Smooth muscle cell (in vitro differentiated cells): ENCODE measurements at regions not wholly inside any gene's neighbourhood (a gene's known extent, or its start where the extent isn't known, plus 50 kb on each side); places are given as distances from the start of the nearest gene placed in this dataset.

Experiments used
- DNase-seq: peaks from one replicate; lab custom pipeline; 2025; ENCODE audit not compliant: unreplicated experiment; lab: John Stamatoyannopoulos, UW
- H2AFZ ChIP-seq: fragments of 200-600 bp; sonication (generic); 2 replicates; pipeline ENCODE4 v1.6.0; 2016; ENCODE audit warnings: antibody characterized with exemption, low read depth, mild to moderate bottlenecking
- H3F3A ChIP-seq: fragments of 200-600 bp; sonication (generic); 2 replicates; pipeline ENCODE4 v1.6.0; 2017; ENCODE audit warnings: antibody characterized with exemption, low read depth
- H3K27ac ChIP-seq: fragments of 200-600 bp; sonication (generic); 2 replicates; pipeline ENCODE4 v1.5.1; 2016; ENCODE audit warnings: low read depth, mild to moderate bottlenecking
- H3K27me3 ChIP-seq: fragments of 200-600 bp; sonication (generic); 2 replicates; pipeline ENCODE4 v1.6.1; 2016; ENCODE audit warnings: low read depth, mild to moderate bottlenecking
- H3K36me3 ChIP-seq: fragments of 200-600 bp; sonication (generic); 2 replicates; pipeline ENCODE4 v1.5.1; 2016; ENCODE audit warnings: low read depth
- H3K4me1 ChIP-seq: fragments of 200-600 bp; sonication (generic); 2 replicates; pipeline ENCODE4 v1.5.1; 2016; ENCODE audit warnings: low read depth
- H3K4me2 ChIP-seq: fragments of 200-600 bp; sonication (generic); 2 replicates; pipeline ENCODE4 v1.6.0; 2016; ENCODE audit warnings: mild to moderate bottlenecking
- H3K4me3 ChIP-seq: fragments of 200-600 bp; sonication (generic); 2 replicates; pipeline ENCODE4 v1.5.1; 2016; ENCODE audit warnings: mild to moderate bottlenecking
- H3K79me2 ChIP-seq: fragments of 200-600 bp; sonication (generic); 2 replicates; pipeline ENCODE4 v1.6.0; 2016; ENCODE audit warnings: low read depth, mild to moderate bottlenecking
- H3K9ac ChIP-seq: fragments of 200-600 bp; sonication (generic); 2 replicates; pipeline ENCODE4 v1.6.0; 2016; ENCODE audit warnings: low read depth
- H3K9me3 ChIP-seq: fragments of 200-600 bp; sonication (generic); replicated peaks from 2 replicates; pipeline ENCODE4 v1.5.1; 2016; ENCODE audit warnings: low read depth
- H4K20me1 ChIP-seq: fragments of 200-600 bp; sonication (generic); 2 replicates; pipeline ENCODE4 v1.6.0; 2016; ENCODE audit warnings: low read depth
- WGBS: methylation state at CpG from one replicate; pipeline ENCODE4 v1.1.7; 2016; ENCODE audit warnings: low lambda C conversion rate; 5-methylcytosine and 5-hydroxymethylcytosine counted together
- TF ChIP-seq, protein P1 (sequence below): fragments of 200-600 bp; sonication (generic); IDR thresholded peaks from 2 replicates; pipeline ENCODE4 v1.5.1; 2017; ENCODE audit warnings: borderline replicate concordance, mild to moderate bottlenecking, antibody characterized with exemption; ENCODE audit not compliant: insufficient read depth, poor library complexity, severe bottlenecking

DNA sequence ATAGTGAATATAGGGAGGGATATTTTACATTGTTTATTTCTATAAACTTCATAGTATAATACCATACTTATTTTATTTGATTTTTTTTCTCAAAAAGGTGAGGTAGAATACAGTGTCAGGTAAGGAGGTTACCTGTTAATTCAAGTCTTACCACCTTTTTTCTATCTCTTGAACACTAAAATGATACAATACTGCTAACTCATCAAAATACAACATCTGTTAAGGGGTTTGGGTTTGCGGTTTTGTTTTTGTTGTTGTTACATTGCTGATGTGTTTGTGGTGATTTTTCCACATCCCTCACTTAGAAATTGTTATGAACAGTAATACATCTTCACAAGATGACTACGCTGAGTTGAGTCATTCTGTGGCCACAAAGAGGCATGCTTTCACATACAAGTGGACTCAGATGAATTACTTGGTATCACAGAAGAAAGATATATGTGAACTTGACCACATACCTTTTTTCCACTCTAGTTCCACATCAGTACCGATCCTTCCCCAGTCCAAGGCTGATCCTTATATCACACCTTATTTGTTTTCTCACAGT lies 139.4 kb upstream of the ID4 start:
- Histone ChIP-seq H3K9me3 (no peaks in the 10 kb centered on the region), H3K27me3 (no peaks in the 10 kb centered on the region), H3K9ac (no peak overlapping the region), H3F3A (no peaks in the 10 kb centered on the region), H4K20me1 (no peaks in the 10 kb centered on the region), H3K4me3 (no peak overlapping the region), H3K27ac (peak overlapping the region; percentile 20), H3K79me2 (no peaks in the 10 kb centered on the region), H2AFZ (no peak overlapping the region), H3K36me3 (no peaks in the 10 kb centered on the region), H3K4me1 (no peaks in the 10 kb centered on the region), H3K4me2 (no peak overlapping the region)
- WGBS: 25% methylated on average over 3 of the region's 3 CpGs
- no peak for DNase-seq
- TF ChIP-seq, protein P1, sequence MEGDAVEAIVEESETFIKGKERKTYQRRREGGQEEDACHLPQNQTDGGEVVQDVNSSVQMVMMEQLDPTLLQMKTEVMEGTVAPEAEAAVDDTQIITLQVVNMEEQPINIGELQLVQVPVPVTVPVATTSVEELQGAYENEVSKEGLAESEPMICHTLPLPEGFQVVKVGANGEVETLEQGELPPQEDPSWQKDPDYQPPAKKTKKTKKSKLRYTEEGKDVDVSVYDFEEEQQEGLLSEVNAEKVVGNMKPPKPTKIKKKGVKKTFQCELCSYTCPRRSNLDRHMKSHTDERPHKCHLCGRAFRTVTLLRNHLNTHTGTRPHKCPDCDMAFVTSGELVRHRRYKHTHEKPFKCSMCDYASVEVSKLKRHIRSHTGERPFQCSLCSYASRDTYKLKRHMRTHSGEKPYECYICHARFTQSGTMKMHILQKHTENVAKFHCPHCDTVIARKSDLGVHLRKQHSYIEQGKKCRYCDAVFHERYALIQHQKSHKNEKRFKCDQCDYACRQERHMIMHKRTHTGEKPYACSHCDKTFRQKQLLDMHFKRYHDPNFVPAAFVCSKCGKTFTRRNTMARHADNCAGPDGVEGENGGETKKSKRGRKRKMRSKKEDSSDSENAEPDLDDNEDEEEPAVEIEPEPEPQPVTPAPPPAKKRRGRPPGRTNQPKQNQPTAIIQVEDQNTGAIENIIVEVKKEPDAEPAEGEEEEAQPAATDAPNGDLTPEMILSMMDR: no peak

DNA sequence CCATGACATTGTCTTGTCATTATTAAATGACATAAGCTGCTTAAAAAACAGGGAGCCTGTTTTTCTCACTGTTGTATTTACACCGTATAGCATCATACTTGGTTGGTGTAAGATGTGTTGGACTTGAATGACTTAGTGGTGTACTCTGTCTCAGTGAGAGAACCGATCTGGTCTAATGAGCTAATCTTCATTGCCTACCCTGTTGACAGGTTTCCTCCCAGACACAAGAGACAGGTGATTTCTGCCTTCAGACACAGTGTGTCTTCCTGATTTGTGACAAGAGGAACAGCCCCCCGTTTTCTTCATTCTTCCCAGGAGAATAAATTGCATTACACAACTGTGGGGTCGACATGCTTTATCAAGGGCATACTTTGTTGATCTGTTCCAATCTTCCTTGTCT lies 137.2 kb upstream of the ID4 start:
- Histone ChIP-seq H3F3A (no peaks in the 10 kb centered on the region), H3K9ac (no peak overlapping the region), H3K27me3 (no peaks in the 10 kb centered on the region), H3K27ac (no peak overlapping the region), H3K9me3 (no peaks in the 10 kb centered on the region), H3K36me3 (no peaks in the 10 kb centered on the region), H3K79me2 (no peaks in the 10 kb centered on the region), H3K4me2 (no peak overlapping the region), H4K20me1 (no peaks in the 10 kb centered on the region), H2AFZ (no peak overlapping the region), H3K4me1 (no peaks in the 10 kb centered on the region), H3K4me3 (no peak overlapping the region)
- TF ChIP-seq, protein P1: no peak
- 80% methylated on average over 4 of the region's 4 CpGs for WGBS
- no peak for DNase-seq

DNA sequence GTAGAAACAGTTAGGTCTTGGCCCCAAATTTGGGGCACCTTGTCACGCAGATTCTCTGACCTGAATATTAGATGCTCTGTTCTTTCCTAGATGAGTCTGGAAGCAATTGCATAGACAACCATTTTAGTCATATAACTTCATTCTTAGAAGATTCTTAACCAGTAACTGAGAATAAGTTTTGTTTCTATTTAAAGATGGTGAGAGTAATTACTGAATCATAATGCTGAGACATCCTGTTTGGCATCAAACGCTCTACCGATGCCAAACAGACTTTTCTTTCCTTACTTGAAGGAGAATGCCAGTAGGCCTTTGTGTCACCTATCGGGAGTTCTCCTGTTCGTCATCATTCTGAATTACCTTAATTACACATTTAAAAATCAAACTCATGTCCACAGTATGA lies 131.6 kb upstream of the ID4 start:
- 98% methylated on average over 5 of the region's 5 CpGs for WGBS
- H3K27me3 ChIP-seq: no peaks in the 10 kb centered on the region
- no peaks in the 10 kb centered on the region for H3K36me3 ChIP-seq
- no peaks in the 10 kb centered on the region for H3K4me1 ChIP-seq
- no peaks in the 10 kb centered on the region for H4K20me1 ChIP-seq
- no peak overlapping the region for H3K4me2 ChIP-seq
- no peak overlapping the region for H2AFZ ChIP-seq
- no peaks in the 10 kb centered on the region for H3K79me2 ChIP-seq
- no peak overlapping the region for H3K4me3 ChIP-seq
- no peaks in the 10 kb centered on the region for H3F3A ChIP-seq
- DNase-seq: no peak
- H3K27ac ChIP-seq: no peak overlapping the region
- H3K9me3 ChIP-seq: no peaks in the 10 kb centered on the region
- no peak overlapping the region for H3K9ac ChIP-seq
- TF ChIP-seq, protein P1: no peak

DNA sequence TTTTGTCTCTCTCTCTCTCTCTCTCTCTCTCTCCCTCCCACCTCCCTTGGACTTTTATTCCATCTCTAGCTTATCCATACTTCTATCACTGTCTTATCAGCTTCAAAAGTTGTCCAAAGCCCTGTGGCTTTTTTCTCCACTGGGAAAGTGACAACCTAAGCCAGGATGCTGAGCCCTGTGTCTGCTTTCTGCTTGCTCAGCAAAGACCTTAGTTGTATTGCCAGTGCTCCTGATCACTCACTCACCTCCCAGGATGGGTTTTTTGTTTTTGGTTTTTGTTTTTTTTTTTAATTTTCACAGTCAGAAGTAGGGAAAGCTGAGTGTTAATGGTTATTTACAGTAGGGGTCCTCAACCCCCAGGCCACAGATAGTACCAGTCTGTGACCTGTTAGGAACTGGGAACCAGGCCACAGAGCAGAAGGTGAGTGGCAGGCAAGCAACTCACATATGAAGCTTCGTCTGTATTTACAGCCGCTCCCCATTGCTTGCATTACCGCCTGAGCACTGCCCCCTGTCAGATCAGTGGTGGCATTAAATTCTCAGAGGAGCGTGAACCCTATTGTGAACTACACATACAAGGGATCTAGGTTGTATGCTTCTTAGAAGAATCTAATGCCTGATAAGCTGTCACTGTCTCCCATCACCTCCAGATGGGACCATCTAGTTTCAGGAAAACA lies 125.0 kb upstream of the ID4 start:
- whole genome bisulfite sequencing: 88% methylated on average over 4 of the region's 4 CpGs
- Histone ChIP-seq H3K79me2 (no peaks in the 10 kb centered on the region), H3K9ac (no peak overlapping the region)

More for the DNA sequence above, 125.0 kb upstream of the ID4 start:
- DNase-seq: no peak
- Histone ChIP-seq H3F3A (no peaks in the 10 kb centered on the region), H3K27me3 (no peaks in the 10 kb centered on the region), H3K4me1 (peaks cover 9% of the 10 kb centered on the region), H4K20me1 (no peaks in the 10 kb centered on the region), H3K36me3 (no peaks in the 10 kb centered on the region), H3K9me3 (no peaks in the 10 kb centered on the region), H2AFZ (no peak overlapping the region), H3K4me2 (no peak overlapping the region), H3K4me3 (no peak overlapping the region), H3K27ac (no peak overlapping the region)
- TF ChIP-seq, protein P1: no peak
